GM10266 (cell line): ENCODE measurements at regions not wholly inside any gene's neighbourhood (a gene's known extent, or its start where the extent isn't known, plus 50 kb on each side); places are given as distances from the start of the nearest gene placed in this dataset.
"Not testable (repeated sequence)": the region's sequence is repeated elsewhere in the genome, so short reads cannot be mapped to it uniquely, and the experiment has no call there.

Experiments used
- DNase-seq: peaks from one replicate; pipeline ENCODE4 v3.0.0; 2012; ENCODE audit errors: extremely low spot score
- TF ChIP-seq, protein P1 (sequence below): IDR thresholded peaks from 2 replicates; pipeline ENCODE4 v1.5.1; 2012; ENCODE audit warnings: mild to moderate bottlenecking, low read depth; ENCODE audit not compliant: control insufficient read depth, insufficient read depth; ENCODE audit errors: missing control alignments

DNA sequence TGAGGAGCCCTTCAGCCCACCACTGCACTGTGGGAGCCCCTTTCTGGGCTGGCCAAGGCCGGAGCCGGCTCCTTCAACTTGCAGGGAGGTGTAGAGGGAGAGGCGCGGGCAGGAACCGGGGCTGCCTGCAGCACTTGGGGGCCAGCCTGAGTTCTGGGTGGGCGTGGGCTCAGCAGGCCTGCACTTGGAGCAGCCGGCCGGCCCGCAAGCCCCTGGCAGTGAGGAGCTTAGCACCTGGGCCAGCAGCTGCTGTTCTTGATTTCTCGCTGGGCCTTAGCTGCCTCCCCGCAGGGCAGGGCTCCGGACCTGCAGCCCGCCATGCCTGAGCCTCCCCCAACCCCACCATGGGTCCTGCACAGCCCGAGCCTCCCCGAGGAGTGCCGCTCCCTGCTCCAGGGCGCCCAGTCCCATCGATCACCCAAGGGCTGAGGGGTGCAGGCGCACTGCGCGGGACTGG is 101.7 kb upstream of the ADGRB3 start:
- no peak for DNase-seq
- TF ChIP-seq, protein P1, sequence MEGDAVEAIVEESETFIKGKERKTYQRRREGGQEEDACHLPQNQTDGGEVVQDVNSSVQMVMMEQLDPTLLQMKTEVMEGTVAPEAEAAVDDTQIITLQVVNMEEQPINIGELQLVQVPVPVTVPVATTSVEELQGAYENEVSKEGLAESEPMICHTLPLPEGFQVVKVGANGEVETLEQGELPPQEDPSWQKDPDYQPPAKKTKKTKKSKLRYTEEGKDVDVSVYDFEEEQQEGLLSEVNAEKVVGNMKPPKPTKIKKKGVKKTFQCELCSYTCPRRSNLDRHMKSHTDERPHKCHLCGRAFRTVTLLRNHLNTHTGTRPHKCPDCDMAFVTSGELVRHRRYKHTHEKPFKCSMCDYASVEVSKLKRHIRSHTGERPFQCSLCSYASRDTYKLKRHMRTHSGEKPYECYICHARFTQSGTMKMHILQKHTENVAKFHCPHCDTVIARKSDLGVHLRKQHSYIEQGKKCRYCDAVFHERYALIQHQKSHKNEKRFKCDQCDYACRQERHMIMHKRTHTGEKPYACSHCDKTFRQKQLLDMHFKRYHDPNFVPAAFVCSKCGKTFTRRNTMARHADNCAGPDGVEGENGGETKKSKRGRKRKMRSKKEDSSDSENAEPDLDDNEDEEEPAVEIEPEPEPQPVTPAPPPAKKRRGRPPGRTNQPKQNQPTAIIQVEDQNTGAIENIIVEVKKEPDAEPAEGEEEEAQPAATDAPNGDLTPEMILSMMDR = no peak

DNA sequence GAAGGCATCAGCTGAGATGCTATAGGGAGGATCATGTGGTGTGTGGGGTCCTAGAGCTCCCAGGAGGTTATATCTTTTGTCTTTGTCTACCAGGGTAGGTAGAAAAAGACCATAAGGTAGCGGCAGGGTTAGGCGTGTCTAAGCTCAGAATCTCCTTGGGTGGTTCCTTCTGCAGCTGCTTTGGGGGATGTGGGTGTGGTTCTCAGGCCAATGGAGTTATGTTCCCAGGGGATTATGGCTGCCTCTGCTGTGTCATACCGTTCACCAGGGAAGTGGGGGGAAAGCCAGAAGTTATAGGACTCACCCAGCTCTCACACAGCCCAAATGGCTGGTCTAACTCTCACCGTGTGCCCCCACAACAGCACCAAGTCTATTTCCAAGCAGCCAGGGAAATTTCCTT is 107.4 kb upstream of the ADGRB3 start:
- TF ChIP-seq, protein P1 = no peak
- DNase-seq = no peak

DNA sequence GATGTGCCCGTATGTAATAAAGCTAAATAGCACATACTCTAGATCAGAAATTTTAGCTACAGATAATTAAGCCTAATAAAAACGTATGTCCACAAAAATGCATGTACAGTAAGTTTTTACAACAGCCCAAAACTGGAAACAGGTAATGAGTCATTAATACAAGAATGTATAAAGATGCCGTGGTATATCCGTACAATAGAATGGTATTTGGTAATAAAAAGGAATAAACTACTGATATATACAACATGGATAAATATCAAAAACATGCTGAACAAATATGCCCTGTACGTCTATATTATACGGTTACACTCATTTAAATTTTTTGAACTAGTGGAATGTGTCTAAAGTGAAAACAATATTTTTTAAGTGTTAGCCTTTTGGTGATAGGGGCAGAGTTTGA is 128.2 kb upstream of the ADGRB3 start:
- TF ChIP-seq, protein P1 = no peak
- DNase-seq = no peak

DNA sequence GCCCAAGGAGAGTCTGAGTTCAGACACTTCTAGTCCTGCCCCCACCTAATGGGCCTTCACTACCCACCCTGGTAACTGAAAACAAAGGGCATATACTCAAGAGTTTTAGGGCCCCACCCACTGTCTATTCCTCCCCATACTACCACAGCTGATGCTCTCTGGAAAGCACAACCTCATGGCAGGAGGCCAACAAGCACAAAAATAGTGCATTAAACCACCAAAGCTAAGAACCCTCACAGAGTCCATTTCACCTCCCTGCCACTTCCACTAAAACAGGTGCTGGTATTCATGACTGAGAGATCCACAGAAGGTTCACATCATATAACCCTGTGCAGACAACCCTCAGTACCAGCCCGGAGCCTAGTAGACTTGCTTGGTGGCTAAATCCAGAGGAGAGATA is 132.1 kb upstream of the ADGRB3 start:
- TF ChIP-seq, protein P1 = no peak
- DNase-seq = no peak

DNA sequence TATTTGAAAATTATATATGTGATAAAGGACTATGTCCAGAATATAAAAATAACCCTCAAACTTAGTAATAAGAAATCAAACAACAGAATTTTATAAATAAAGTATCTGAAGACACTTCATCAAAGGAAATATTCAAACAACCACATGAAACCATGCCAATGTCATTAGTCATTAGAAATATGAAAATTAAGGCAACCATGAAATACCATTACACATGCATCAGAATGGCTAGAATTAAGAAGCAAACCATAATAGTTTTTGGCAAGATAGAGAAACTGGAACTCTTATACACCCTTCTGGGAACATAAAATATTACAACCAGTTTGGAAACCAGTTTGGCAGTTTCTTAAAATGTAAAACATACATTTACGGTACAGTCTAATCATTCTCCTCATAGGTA is 137.2 kb upstream of the ADGRB3 start:
- TF ChIP-seq, protein P1 = no peak
- no peak for DNase-seq

DNA sequence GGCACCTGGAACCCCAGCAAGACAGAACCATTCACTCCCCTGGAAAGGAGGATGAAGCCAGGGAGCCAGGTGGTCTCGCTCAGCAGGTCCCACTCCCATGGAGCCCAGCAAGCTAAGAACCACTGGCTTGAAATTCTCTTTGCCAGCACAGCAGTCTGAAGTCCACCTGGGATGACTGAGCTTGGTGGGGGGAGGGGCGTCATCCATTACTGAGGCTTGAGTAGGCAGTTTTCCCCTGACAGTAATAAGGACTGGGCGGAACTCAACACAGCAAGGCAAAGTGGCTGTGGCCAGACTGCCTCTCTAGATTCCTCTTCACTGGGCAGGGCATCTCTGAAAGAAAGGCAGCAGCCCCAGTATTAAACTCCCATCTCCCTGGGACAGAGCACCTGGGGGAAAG is 140.2 kb upstream of the ADGRB3 start:
- DNase-seq = not testable (repeated sequence)

DNA sequence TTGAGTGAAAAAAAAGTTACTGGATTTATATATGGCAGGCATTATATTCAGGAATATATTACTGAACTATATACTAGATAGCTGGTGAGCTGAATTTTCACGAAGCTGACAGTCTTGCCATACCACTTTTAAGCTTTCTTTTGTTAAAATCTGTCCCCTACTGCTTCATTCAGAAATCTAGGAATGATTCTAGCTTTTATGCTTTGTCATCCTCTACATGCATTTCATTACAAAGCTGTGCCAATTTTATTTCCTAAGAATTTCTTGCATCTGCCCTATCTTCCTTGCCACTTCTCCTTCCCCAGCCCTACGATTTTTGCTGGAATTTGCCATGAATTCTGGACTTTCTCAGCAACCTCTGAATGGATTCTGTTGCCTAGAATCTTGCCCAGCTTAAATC is 158.5 kb upstream of the ADGRB3 start:
- DNase-seq = no peak

More for the DNA sequence above, 158.5 kb upstream of the ADGRB3 start:
- TF ChIP-seq, protein P1 = no peak
